HepG2 (cell line): ENCODE measurements at regions not wholly inside any gene's neighbourhood (a gene's known extent, or its start where the extent isn't known, plus 50 kb on each side); places are given as distances from the start of the nearest gene placed in this dataset.
A peak's percentile ranks its signal among the peaks of the same experiment; 100 is the strongest.

Experiments
- CREM ChIP-seq, 2 experiments: sonication (generic) in 1 of 2; formaldehyde crosslinking in 1 of 2; IDR thresholded peaks; 2 replicates each; pipeline versions ENCODE4 v1.4.0 to v1.6.1; 2016 to 2020; ENCODE audit warnings: antibody characterized with exemption in 1 of 2, mild to moderate bottlenecking in 1 of 2, missing genetic modification reagents in 1 of 2
- FOXA1 ChIP-seq, 2 experiments: fragments of 450-650 bp in 1 of 2; sonication (generic) in 1 of 2; formaldehyde crosslinking in 1 of 2; IDR thresholded peaks; 2 replicates each; pipeline versions ENCODE4 v1.4.0 to v1.6.1; 2016 to 2020; ENCODE audit warnings: missing genetic modification reagents in 1 of 2
- HMG20A ChIP-seq: IDR thresholded peaks from 2 replicates; pipeline ENCODE4 v1.6.1; 2016; ENCODE audit warnings: borderline replicate concordance
- HNRNPK ChIP-seq: fragments of 200-400 bp; formaldehyde crosslinking; IDR thresholded peaks from 2 replicates; pipeline ENCODE4 v1.6.1; 2018; ENCODE audit warnings: low read length, low read depth, moderate library complexity, mild to moderate bottlenecking; ENCODE audit not compliant: poor library complexity, severe bottlenecking
- HNRNPUL1 ChIP-seq: fragments of 200-400 bp; formaldehyde crosslinking; IDR thresholded peaks from 2 replicates; pipeline ENCODE4 v1.6.1; 2017; ENCODE audit warnings: low read depth, mild to moderate bottlenecking, low read length, moderate library complexity
- MAFF ChIP-seq: IDR thresholded peaks from 2 replicates; pipeline ENCODE4 v1.6.1; 2011; ENCODE audit warnings: low read depth, low read length, improper control_type of control experiment
- MAFK ChIP-seq, 2 experiments: IDR thresholded peaks in 1 of 2; conservative IDR thresholded peaks in 1 of 2; 2 replicates each; pipeline ENCODE4 v1.6.1; 2011; ENCODE audit warnings: improper control_type of control experiment in 2 of 2, low read length in 2 of 2
- MED1 ChIP-seq: sonication (generic); formaldehyde crosslinking; IDR thresholded peaks from 2 replicates; pipeline ENCODE4 v1.4.0; 2020; ENCODE audit warnings: missing genetic modification reagents
- MIER2 ChIP-seq: IDR thresholded peaks from 2 replicates; pipeline ENCODE4 v1.6.1; 2016; ENCODE audit warnings: missing biosample characterization, missing genetic modification reagents
- RCOR2 ChIP-seq: IDR thresholded peaks from 2 replicates; pipeline ENCODE4 v1.6.1; 2016; ENCODE audit warnings: missing biosample characterization, missing genetic modification reagents
- SMAD1 ChIP-seq: sonication (generic); formaldehyde crosslinking; IDR thresholded peaks from 2 replicates; pipeline ENCODE4 v1.4.0; 2020; ENCODE audit warnings: missing genetic modification reagents, low read depth, mild to moderate bottlenecking, borderline replicate concordance
- SOX13 ChIP-seq, 3 experiments: fragments of 450-650 bp in 1 of 3; sonication (generic) in 1 of 3; formaldehyde crosslinking in 1 of 3; IDR thresholded peaks in 2 of 3; conservative IDR thresholded peaks in 1 of 3; 2 replicates each; pipeline versions ENCODE4 v1.5.0 to v1.6.1; 2016 to 2020; ENCODE audit warnings: antibody characterized with exemption in 1 of 3, mild to moderate bottlenecking in 1 of 3, missing compliant biosample characterization in 1 of 3, missing genetic modification reagents in 1 of 3, moderate library complexity in 1 of 3
- SOX5 ChIP-seq: IDR thresholded peaks from 2 replicates; pipeline ENCODE4 v1.6.1; 2016; ENCODE audit warnings: borderline replicate concordance
- TBX3 ChIP-seq: fragments of 450-650 bp; IDR thresholded peaks from 2 replicates; pipeline ENCODE4 v1.6.1; 2017; ENCODE audit warnings: antibody characterized with exemption, mild to moderate bottlenecking, inconsistent platforms, borderline replicate concordance
- YEATS2 ChIP-seq: sonication (generic); formaldehyde crosslinking; IDR thresholded peaks from 2 replicates; pipeline ENCODE4 v1.4.0; 2020; ENCODE audit warnings: missing genetic modification reagents, borderline replicate concordance
- ZIK1 ChIP-seq: sonication (generic); formaldehyde crosslinking; IDR thresholded peaks from 2 replicates; pipeline ENCODE4 v1.5.0; 2020; ENCODE audit warnings: mild to moderate bottlenecking, low read depth, missing genetic modification reagents, borderline replicate concordance
- ZNF543 ChIP-seq: sonication (generic); formaldehyde crosslinking; IDR thresholded peaks from 2 replicates; pipeline ENCODE4 v1.4.0; 2020; ENCODE audit warnings: mild to moderate bottlenecking, missing genetic modification reagents
- ZNF564 ChIP-seq: sonication (generic); formaldehyde crosslinking; IDR thresholded peaks from 2 replicates; pipeline ENCODE4 v1.8.1; 2023; ENCODE audit warnings: mild to moderate bottlenecking, missing genetic modification reagents
- ZNF678 ChIP-seq: sonication (generic); formaldehyde crosslinking; IDR thresholded peaks from 2 replicates; pipeline ENCODE4 v1.4.0; 2020; ENCODE audit warnings: mild to moderate bottlenecking, missing genetic modification reagents
- ZNF788 ChIP-seq: sonication (generic); formaldehyde crosslinking; IDR thresholded peaks from 2 replicates; pipeline ENCODE4 v1.5.0; 2020; ENCODE audit warnings: mild to moderate bottlenecking, missing genetic modification reagents, borderline replicate concordance
- TF ChIP-seq, protein P1 (sequence below): sonication (generic); formaldehyde crosslinking; IDR thresholded peaks from 2 replicates; pipeline ENCODE4 v1.4.0; 2020; ENCODE audit warnings: missing genetic modification reagents, borderline replicate concordance
- TF ChIP-seq, protein P2 (sequence below): sonication (generic); formaldehyde crosslinking; IDR thresholded peaks from 2 replicates; pipeline ENCODE4 v1.8.0; 2022; ENCODE audit warnings: mild to moderate bottlenecking, missing genetic modification reagents
- TF ChIP-seq, protein P3 (sequence below): sonication (generic); formaldehyde crosslinking; IDR thresholded peaks from 2 replicates; pipeline ENCODE4 v1.5.0; 2020; ENCODE audit warnings: mild to moderate bottlenecking, low read depth, missing genetic modification reagents, borderline replicate concordance

DNA sequence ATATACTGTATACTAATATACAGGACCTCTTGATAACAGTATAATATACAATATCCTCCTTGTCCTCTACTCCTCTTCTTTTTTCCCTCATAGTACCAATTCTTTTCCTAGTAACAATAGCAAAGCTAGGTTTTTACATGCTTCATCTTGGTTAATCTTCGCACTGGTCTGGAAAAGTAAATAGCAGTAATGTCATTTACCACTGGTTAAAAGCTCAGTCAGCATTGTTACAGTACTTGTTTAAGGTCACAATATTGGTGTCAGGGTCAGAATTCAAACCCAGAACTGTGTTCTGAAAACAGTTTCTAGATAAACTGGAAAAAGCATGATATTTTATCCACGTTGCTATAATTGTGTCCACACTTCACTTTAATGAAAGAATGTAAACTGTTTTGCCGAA is 692.4 kb upstream of the CDH6 start (continued):
- TF ChIP-seq, protein P1, sequence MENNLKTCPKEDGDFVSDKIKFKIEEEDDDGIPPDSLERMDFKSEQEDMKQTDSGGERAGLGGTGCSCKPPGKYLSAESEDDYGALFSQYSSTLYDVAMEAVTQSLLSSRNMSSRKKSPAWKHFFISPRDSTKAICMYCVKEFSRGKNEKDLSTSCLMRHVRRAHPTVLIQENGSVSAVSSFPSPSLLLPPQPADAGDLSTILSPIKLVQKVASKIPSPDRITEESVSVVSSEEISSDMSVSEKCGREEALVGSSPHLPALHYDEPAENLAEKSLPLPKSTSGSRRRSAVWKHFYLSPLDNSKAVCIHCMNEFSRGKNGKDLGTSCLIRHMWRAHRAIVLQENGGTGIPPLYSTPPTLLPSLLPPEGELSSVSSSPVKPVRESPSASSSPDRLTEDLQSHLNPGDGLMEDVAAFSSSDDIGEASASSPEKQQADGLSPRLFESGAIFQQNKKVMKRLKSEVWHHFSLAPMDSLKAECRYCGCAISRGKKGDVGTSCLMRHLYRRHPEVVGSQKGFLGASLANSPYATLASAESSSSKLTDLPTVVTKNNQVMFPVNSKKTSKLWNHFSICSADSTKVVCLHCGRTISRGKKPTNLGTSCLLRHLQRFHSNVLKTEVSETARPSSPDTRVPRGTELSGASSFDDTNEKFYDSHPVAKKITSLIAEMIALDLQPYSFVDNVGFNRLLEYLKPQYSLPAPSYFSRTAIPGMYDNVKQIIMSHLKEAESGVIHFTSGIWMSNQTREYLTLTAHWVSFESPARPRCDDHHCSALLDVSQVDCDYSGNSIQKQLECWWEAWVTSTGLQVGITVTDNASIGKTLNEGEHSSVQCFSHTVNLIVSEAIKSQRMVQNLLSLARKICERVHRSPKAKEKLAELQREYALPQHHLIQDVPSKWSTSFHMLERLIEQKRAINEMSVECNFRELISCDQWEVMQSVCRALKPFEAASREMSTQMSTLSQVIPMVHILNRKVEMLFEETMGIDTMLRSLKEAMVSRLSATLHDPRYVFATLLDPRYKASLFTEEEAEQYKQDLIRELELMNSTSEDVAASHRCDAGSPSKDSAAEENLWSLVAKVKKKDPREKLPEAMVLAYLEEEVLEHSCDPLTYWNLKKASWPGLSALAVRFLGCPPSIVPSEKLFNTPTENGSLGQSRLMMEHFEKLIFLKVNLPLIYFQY (CRISPR knock-in tag) = 0 out of 2 replicates have a peak, but pooled peaks have one; percentile 37
- TF ChIP-seq HMG20A (CRISPR knock-in tag) = peak; percentile 53; the same call in 1 of the 2 replicates
- no peak for TF ChIP-seq TBX3
- no peak for TF ChIP-seq ZIK1 (CRISPR knock-in tag)
- TF ChIP-seq SOX5 (CRISPR knock-in tag) = peak; percentile 81; the same call in 1 of the 2 replicates
- no peak for TF ChIP-seq CREM (IDR thresholded peaks at IDR 0.05)
- TF ChIP-seq CREM (CRISPR knock-in tag; IDR thresholded peaks at IDR 0.05) = no peak
- peak; percentile 77 for TF ChIP-seq MAFF
- no peak for TF ChIP-seq HNRNPK
- TF ChIP-seq, protein P2, sequence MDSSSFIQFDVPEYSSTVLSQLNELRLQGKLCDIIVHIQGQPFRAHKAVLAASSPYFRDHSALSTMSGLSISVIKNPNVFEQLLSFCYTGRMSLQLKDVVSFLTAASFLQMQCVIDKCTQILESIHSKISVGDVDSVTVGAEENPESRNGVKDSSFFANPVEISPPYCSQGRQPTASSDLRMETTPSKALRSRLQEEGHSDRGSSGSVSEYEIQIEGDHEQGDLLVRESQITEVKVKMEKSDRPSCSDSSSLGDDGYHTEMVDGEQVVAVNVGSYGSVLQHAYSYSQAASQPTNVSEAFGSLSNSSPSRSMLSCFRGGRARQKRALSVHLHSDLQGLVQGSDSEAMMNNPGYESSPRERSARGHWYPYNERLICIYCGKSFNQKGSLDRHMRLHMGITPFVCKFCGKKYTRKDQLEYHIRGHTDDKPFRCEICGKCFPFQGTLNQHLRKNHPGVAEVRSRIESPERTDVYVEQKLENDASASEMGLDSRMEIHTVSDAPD = no peak
- TF ChIP-seq, protein P3, sequence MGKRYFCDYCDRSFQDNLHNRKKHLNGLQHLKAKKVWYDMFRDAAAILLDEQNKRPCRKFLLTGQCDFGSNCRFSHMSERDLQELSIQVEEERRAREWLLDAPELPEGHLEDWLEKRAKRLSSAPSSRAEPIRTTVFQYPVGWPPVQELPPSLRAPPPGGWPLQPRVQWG = no peak
- TF ChIP-seq MED1 (CRISPR knock-in tag) = 0 out of 2 replicates have a peak, but pooled peaks have one; percentile 9
- TF ChIP-seq FOXA1 (IDR thresholded peaks at IDR 0.05) = no peak
- TF ChIP-seq FOXA1 (CRISPR knock-in tag; IDR thresholded peaks at IDR 0.05) = peak; percentile 51; the same call in 1 of the 2 replicates
- no peak for TF ChIP-seq MIER2 (CRISPR knock-in tag)
- no peak for TF ChIP-seq ZNF543
- TF ChIP-seq SOX13 (IDR thresholded peaks at IDR 0.05) = no peak; the same call in 1 of the 2 replicates
- peak in 1 of 2 experiments; percentile 89; a peak in 2 of 4 replicates for TF ChIP-seq SOX13 (CRISPR knock-in tag; conservative IDR thresholded peaks at IDR 0.05 in 1 of 2, IDR thresholded peaks at IDR 0.05 in 1 of 2)
- peak; percentile 45; the same call in 1 of the 2 replicates for TF ChIP-seq RCOR2 (CRISPR knock-in tag)
- no peak for TF ChIP-seq ZNF788 (CRISPR knock-in tag)
- TF ChIP-seq YEATS2 (CRISPR knock-in tag) = no peak
- peak; percentile 75 to 85 for TF ChIP-seq MAFK (conservative IDR thresholded peaks at IDR 0.05 in 1 of 2, IDR thresholded peaks at IDR 0.05 in 1 of 2; ENCODE audit: low read length in 2 of 2)
- no peak for TF ChIP-seq ZNF678 (CRISPR knock-in tag)
- TF ChIP-seq SMAD1 (CRISPR knock-in tag) = no peak
- no peak for TF ChIP-seq ZNF564 (CRISPR knock-in tag)
- TF ChIP-seq HNRNPUL1 = no peak
